ENCODE measurements at regions not wholly inside any gene's neighbourhood (a gene's known extent, or its start where the extent isn't known, plus 50 kb on each side); places are given as distances from the start of the nearest gene placed in this dataset.

DNA sequence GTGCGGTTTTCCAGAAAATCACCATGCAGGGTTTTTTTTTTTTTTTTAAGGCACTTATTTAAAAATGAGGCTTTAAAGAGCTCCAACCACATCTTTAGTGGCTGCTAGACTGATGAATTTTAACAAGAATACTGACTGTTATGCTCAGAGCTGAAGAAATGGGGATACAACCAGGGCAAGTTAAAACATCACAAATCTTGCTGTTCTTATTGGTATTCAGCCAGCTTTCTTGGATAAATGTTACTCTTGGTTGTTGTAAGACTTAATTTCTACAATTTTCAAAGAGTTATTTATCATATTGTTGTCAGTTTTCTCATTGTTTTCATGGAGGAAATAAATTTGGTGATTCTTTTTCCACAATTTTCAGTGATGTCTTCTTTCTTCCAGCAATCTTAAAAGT is 352.8 kb upstream of the FAM174A start:
- H3K9me3 Mint-ChIP-seq: no peaks in the 10 kb centered on the region
- TF ChIP-seq, protein P1, sequence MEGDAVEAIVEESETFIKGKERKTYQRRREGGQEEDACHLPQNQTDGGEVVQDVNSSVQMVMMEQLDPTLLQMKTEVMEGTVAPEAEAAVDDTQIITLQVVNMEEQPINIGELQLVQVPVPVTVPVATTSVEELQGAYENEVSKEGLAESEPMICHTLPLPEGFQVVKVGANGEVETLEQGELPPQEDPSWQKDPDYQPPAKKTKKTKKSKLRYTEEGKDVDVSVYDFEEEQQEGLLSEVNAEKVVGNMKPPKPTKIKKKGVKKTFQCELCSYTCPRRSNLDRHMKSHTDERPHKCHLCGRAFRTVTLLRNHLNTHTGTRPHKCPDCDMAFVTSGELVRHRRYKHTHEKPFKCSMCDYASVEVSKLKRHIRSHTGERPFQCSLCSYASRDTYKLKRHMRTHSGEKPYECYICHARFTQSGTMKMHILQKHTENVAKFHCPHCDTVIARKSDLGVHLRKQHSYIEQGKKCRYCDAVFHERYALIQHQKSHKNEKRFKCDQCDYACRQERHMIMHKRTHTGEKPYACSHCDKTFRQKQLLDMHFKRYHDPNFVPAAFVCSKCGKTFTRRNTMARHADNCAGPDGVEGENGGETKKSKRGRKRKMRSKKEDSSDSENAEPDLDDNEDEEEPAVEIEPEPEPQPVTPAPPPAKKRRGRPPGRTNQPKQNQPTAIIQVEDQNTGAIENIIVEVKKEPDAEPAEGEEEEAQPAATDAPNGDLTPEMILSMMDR (IDR thresholded peaks at IDR 0.05; ENCODE audit: unreplicated experiment in 3 of 3): no peak
- H3K27ac Mint-ChIP-seq: no peak overlapping the region
- H3K4me1 Mint-ChIP-seq: no peaks in the 10 kb centered on the region
- no peaks in the 10 kb centered on the region for H3K27me3 Mint-ChIP-seq (ENCODE audit: low read depth)
- no peaks in the 10 kb centered on the region for H3K36me3 Mint-ChIP-seq (ENCODE audit: low read depth)
- H3K4me3 Mint-ChIP-seq: no peak overlapping the region

DNA sequence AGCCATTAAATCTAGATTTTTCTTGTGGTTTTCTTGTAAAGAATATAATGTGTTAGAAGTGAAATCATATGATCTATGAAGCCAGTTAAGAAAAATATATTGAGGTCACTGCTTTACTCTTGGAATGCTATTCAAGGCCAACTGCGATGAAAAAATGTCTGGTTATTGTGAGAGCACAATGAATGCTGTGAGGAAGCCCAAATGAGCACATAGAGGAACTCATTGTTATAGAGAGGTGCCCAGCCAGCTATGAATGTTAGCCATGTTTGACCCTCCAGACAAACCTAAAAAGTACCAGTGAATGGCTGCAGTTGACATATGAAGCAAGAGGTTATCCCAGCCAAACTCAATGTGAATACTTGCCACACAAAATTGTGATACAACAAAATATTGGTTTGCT is 359.8 kb upstream of the FAM174A start:
- no peaks in the 10 kb centered on the region for H3K9me3 Mint-ChIP-seq
- no peak overlapping the region for H3K4me3 Mint-ChIP-seq
- H3K4me1 Mint-ChIP-seq: no peaks in the 10 kb centered on the region
- TF ChIP-seq, protein P1 (IDR thresholded peaks at IDR 0.05; ENCODE audit: unreplicated experiment in 3 of 3): no peak
- H3K27ac Mint-ChIP-seq: no peak overlapping the region
- H3K27me3 Mint-ChIP-seq (ENCODE audit: low read depth): no peaks in the 10 kb centered on the region
- H3K36me3 Mint-ChIP-seq (ENCODE audit: low read depth): no peaks in the 10 kb centered on the region

DNA sequence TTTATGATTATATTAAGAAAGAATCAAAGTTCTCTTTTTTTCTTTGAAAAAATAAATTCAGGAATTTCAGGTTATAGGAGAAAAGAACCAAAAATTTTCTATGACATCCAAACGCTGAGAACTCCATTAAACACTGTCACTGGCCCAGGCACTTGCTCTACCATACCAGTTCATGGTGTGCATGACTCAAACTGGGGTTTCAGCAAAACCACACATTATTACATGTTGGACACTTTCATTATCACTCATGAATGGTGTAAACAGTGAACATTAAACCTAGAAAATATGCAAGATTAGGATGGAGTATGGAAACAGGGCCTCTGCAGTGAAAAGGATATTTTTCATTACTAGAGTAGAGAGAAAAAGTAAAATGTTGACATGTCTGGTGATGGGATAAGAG is 369.9 kb upstream of the FAM174A start:
- Mint-ChIP-seq H3K27ac (no peak overlapping the region), H3K4me3 (no peak overlapping the region), H3K36me3 (ENCODE audit: low read depth) (no peaks in the 10 kb centered on the region), H3K9me3 (peaks cover 16% of the 10 kb centered on the region), H3K4me1 (no peaks in the 10 kb centered on the region), H3K27me3 (ENCODE audit: low read depth) (no peaks in the 10 kb centered on the region)
- TF ChIP-seq, protein P1 (IDR thresholded peaks at IDR 0.05; ENCODE audit: unreplicated experiment in 3 of 3): no peak

DNA sequence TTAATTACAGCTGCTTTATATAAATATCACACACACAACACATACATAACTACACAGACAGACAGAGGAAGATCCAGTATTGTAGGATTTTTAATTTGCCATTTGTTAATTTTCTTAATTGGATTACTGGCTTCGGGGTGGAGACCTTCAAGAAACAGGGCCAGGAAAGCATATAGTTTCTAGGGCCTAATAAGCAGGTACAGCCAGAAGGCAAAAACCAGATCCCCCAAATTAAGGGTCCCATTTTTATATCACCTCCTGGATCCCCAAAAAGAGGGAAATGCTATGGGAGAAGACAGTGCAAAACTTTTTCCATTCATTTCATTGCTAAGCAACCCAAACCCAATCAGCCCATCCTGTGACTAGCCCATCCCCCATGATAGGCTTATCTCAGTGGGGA is 373.3 kb upstream of the FAM174A start:
- TF ChIP-seq, protein P1 (IDR thresholded peaks at IDR 0.05; ENCODE audit: unreplicated experiment in 3 of 3): no peak
- Mint-ChIP-seq H3K36me3 (ENCODE audit: low read depth) (no peaks in the 10 kb centered on the region), H3K27me3 (ENCODE audit: low read depth) (no peaks in the 10 kb centered on the region), H3K27ac (no peak overlapping the region), H3K4me1 (no peaks in the 10 kb centered on the region), H3K4me3 (no peak overlapping the region), H3K9me3 (peaks cover 17% of the 10 kb centered on the region)

DNA sequence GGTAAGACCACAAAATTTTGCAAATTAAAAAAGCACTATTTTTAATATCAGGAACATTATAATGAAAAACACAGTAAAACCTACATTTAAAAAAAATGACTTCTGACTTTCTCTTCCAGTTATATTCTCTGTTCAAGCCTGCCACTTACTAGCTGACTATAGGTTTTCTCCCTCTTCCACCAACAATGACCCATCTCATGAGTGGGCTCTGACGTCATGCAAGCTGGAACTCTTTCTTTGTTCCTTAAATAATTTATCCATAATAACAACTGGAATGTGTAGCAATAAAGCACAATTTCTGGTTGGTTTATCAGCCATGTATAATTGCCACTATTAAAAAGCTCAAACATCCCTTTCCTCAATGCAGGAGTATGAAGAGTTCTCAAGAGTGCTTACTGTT is 378.1 kb upstream of the FAM174A start:
- Mint-ChIP-seq H3K36me3 (ENCODE audit: low read depth) (no peaks in the 10 kb centered on the region), H3K9me3 (peaks cover 8% of the 10 kb centered on the region), H3K27ac (no peak overlapping the region), H3K27me3 (ENCODE audit: low read depth) (no peaks in the 10 kb centered on the region), H3K4me1 (no peaks in the 10 kb centered on the region), H3K4me3 (no peak overlapping the region)
- TF ChIP-seq, protein P1 (IDR thresholded peaks at IDR 0.05; ENCODE audit: unreplicated experiment in 3 of 3): no peak

DNA sequence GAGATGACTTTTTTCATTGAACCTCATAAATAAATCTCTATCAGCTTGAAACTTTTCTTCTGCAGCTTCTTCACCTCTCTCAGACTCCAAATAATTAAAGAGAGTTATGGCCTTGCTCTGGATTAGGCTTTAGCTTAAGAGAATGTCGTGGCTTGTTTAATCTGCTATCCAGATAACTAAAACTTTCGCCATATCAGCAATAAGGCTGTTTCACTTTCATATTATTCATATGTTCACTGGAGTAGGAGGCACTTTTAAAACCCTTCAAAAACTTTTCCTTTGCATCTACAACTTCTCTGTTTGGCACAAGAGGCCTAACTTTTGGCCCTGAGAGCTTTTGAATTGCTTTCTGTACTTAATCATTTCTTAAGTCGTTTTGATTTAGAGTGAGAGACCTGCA is 386.9 kb upstream of the FAM174A start:
- no peaks in the 10 kb centered on the region for H3K36me3 Mint-ChIP-seq (ENCODE audit: low read depth)
- H3K4me3 Mint-ChIP-seq: no peak overlapping the region
- H3K4me1 Mint-ChIP-seq: no peaks in the 10 kb centered on the region
- H3K27ac Mint-ChIP-seq: no peak overlapping the region
- TF ChIP-seq, protein P1 (IDR thresholded peaks at IDR 0.05; ENCODE audit: unreplicated experiment in 3 of 3): no peak
- H3K27me3 Mint-ChIP-seq (ENCODE audit: low read depth): no peaks in the 10 kb centered on the region
- no peaks in the 10 kb centered on the region for H3K9me3 Mint-ChIP-seq

All from nephron (organoid).